NCI-H128 (cell line): ENCODE measurements at regions not wholly inside any gene's neighbourhood (a gene's known extent, or its start where the extent isn't known, plus 50 kb on each side); places are given as distances from the start of the nearest gene placed in this dataset.
"Not testable (repeated sequence)": the region's sequence is repeated elsewhere in the genome, so short reads cannot be mapped to it uniquely, and the experiment has no call there.

Experiments used
- DNase-seq: peaks from one replicate; lab custom pipeline; 2025; ENCODE audit not compliant: unreplicated experiment; lab: John Stamatoyannopoulos, UW

- no peak for DNase-seq
Observed at GRCh38 chr2:242001853-242002252, 132.3 kb downstream of the RTP5 start.

GRCh38 chr2:242002944-242003343, 133.4 kb downstream of the RTP5 start:
- no peak for DNase-seq

DNA sequence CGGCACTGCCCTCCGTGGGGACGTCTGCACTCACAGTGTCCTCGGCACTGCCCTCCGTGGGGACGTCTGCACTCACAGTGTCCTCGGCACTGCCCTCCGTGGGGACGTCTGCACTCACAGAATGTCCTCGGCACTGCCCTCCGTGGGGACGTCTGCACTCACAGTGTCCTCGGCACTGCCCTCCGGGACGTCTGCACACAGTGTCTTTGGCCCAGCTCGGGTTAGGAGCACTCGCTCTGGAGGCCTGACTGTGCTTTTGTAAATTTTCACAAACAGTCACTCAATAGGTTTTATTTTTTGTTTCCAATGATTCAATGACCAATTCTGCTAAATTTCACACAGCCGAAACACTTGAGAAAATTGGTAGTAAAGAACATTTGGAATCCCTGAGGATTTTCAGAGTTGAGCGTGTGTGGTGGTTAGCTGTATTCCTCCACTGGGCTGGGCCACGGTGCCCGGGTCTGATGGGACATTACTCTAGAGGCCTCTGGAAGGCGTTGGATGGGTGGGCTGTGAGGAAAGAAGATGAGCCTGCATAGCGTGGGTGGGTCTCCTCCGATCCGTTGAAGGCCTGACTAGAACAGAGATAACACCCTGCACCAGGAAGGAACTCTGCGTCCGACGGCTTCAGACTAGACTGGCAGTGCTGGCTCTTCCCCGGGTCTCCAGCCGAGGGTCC, 134.8 kb downstream of the RTP5 start:
- DNase-seq, result no peak

- DNase-seq, result no peak
Observed at GRCh38 chr2:242004902-242005230, 135.3 kb downstream of the RTP5 start.

- DNase-seq, result not testable (repeated sequence)
Observed at GRCh38 chr2:242006091-242006634, 136.6 kb downstream of the RTP5 start.

DNA sequence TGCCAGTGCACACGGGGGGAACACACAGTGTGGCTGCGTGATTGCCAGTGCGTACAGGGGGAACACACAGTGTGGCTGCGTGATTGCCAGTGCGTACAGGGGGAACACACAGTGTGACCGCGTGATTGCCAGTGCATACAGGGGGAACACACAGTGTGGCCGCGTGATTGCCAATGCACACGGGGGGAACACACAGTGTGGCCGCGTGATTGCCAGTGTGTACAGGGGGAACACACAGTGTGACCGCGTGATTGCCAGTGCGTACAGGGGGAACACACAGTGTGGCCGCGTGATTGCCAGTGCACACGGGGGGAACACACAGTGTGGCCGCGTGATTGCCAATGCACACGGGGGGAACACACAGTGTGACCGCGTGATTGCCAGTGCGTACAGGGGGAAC, 139.4 kb downstream of the RTP5 start:
- not testable (repeated sequence) for DNase-seq

DNA sequence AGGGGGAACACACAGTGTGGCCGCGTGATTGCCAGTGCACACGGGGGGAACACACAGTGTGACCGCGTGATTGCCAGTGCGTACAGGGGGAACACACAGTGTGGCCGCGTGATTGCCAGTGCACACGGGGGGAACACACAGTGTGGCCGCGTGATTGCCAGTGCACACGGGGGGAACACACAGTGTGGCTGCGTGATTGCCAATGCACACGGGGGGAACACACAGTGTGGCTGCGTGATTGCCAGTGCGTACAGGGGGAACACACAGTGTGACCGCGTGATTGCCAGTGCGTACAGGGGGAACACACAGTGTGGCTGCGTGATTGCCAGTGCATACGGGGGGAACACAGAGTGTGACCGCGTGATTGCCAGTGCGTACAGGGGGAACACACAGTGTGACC, 140.3 kb downstream of the RTP5 start:
- not testable (repeated sequence) for DNase-seq

- DNase-seq, result not testable (repeated sequence)
Observed at GRCh38 chr2:242010252-242011166, 141.0 kb downstream of the RTP5 start.

- no peak for DNase-seq
Observed at GRCh38 chr2:242011167-242011513, 141.6 kb downstream of the RTP5 start.

GRCh38 chr2:242011516-242011915, 142.0 kb downstream of the RTP5 start:
- DNase-seq, result no peak

- DNase-seq, result no peak
Observed at GRCh38 chr2:242011991-242012764, 142.6 kb downstream of the RTP5 start.

GRCh38 chr2:242012956-242013764, 143.6 kb downstream of the RTP5 start:
- DNase-seq, result no peak

DNA sequence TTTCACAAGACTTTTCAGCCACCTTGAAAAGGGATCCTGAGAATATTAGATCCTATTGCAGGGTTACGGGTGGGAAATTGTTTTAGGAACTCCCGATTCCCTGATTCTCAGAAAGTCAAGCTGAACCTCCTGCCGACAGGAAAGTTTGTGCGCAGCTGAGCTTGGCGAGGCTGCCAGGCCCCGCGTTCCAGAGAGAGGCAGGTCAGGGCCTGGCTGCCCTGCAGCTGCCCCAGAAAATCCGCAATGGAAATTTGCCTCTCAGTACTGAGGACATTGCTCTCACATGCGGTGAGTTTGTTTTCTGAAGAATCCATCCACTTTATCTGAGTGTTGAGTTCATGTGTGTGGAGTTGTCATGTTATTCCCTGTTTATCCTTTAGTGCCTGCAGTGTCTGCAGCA, 144.2 kb downstream of the RTP5 start:
- no peak for DNase-seq

DNA sequence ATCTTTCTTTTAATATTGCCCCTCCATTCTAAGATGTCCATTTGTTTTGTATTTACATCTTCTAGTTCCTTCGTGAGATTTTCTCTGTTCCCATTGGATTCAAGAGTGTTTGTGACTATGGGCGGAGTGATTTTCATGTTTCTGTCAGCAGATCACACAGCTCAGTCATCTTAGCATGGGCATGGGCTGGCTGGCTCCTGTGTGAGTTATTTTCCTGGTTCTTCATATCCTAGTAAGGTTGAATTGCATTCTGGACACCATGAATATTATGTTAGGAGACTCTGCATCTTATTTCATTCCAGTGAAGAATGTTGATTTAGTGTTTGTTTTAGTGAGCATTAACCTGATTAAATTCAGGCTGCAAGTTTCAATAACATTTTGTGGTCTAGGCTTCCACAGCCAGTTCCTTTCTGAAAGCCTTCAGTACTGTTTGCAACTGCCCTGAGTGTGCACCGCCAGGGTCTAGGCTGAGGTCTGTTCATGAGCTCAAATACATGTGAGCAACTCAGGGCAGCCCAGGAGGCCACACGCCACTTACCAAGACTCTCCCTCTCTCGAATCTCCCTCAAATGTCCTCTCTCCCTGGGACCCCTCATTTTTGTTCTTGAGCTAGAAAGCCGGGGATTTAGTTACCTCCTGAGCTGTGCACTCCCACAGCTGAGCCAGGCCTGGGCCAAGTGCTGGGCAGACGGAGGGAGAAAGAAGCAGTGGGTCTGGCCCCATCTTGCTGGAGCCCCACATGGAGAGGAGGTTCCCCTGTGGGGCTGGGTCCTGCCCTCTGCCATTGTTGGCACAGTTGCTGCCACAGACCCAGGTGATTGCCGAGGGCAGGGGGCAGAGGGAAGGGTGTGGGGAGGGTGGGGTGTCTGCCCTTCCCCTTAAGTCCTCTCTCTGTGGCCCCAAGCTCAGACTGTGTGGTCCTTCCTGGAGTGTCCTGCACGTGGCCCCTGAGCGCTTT, 145.9 kb downstream of the RTP5 start:
- DNase-seq, result no peak

GRCh38 chr2:242017086-242017485, 147.6 kb downstream of the RTP5 start:
- DNase-seq, result no peak

GRCh38 chr2:242018416-242018815, 148.9 kb downstream of the RTP5 start:
- not testable (repeated sequence) for DNase-seq

DNA sequence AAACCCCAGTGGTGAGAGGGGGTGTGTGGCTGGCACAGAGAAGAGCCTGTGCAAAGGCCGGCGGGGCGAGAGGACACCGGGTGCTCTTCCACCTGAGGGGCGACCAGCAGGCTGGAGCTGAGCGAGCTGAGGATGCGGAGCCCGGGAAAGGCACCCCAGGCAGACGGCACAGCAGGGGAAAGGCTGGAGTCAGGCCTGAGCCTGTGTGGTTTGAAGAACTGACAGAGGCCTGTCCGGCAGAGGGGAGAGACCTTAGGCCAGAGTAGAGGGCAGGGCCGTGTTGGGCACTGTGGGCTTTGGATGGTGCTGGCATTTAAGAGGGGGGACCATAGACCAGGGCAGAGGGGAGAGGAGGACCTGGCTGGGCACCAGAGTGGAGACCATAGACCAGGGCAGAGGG, 149.8 kb downstream of the RTP5 start:
- DNase-seq, result no peak

DNA sequence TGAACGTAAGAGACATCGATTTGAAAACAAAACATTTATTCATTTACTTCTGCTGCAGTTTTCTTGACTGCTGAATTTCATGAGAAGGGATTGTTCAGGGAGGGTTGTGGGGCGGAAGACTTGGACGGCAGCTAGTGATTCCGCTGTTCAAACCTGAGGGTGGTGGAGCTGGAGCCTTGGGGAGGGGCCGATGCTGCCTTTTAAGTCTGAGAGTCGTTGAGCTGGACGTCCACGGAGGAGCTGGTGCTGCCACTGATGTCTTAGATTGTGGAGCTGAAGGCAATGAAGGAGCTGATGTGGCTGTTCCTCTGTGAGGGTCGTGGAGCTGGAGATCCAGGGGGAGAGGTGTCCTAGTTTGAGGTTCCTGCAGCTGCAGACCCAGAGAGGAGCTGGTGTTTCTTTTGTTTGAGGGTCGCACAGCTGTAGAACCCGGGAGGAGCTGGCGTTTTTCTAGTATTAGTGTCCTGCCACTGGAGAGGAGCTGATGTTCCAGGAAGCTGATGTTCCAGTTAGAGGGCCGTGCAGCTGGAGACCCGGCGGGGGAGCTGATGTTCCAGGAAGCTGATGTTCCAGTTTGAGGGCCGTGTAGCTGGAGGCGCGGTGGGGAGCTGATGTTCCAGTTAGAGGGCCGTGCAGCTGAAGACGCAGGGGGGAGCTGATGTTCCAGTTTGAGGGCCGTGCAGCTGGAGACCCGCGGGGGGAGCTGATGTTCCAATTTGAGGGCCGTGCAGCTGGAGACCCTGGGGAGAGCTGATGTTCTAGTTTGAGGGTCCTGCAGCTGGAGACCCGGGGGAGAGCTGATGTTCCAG, 150.9 kb downstream of the RTP5 start:
- no peak for DNase-seq
